H1 (cell line): ENCODE measurements at regions not wholly inside any gene's neighbourhood (a gene's known extent, or its start where the extent isn't known, plus 50 kb on each side); places are given as distances from the start of the nearest gene placed in this dataset.

Experiments used
- CTCF ChIA-PET: fragments of 300-600 bp; sonication (Branson Sonifier 250); formaldehyde crosslinking; loops from one replicate; lab custom pipeline; 2021; ENCODE audit not compliant: partially characterized antibody; lab: Charles Lee
- POLR2A ChIA-PET: fragments of 300-600 bp; sonication (Branson Sonifier 250); formaldehyde crosslinking; loops from one replicate; lab custom pipeline; 2021; ENCODE audit warnings: inconsistent platforms; ENCODE audit not compliant: partially characterized antibody; lab: Charles Lee
- DNase-seq, 2 experiments: peaks; one replicate each; pipeline versions ENCODE4 v3.0.0 to v3.0.0-alpha.2; 2010 to 2022; ENCODE audit warnings: low spot score in 2 of 2, low read depth in 1 of 2, mixed read lengths in 1 of 2
- FAIRE-seq: peaks from 2 replicates; lab custom pipeline; 2011; peaks lifted over from hg19 to GRCh38; lab: Jason Lieb, UNC
- H2AFZ ChIP-seq: 2 replicates; pipeline ENCODE4 v1.8.1; 2012; ENCODE audit warnings: low read length, inconsistent platforms
- H2AK5ac ChIP-seq: 2 replicates; pipeline ENCODE4 v1.6.1; 2013; ENCODE audit warnings: low read depth, low read length
- H2BK120ac ChIP-seq: replicated peaks from 2 replicates; pipeline ENCODE3; 2013; ENCODE audit warnings: low read depth, low read length, inconsistent platforms
- H2BK12ac ChIP-seq: 2 replicates; pipeline ENCODE4 v1.6.1; 2013; ENCODE audit warnings: low read depth, low read length
- H2BK15ac ChIP-seq: 2 replicates; pipeline ENCODE4 v1.6.1; 2013; ENCODE audit warnings: low read length
- H2BK20ac ChIP-seq: 2 replicates; pipeline ENCODE4 v1.6.1; 2013; ENCODE audit warnings: low read length
- H2BK5ac ChIP-seq: 2 replicates; pipeline ENCODE4 v1.6.1; 2013; ENCODE audit warnings: low read depth, low read length
- H3K14ac ChIP-seq: 2 replicates; pipeline ENCODE4 v1.6.1; 2013; ENCODE audit warnings: inconsistent platforms; ENCODE audit not compliant: insufficient read length
- H3K18ac ChIP-seq: 2 replicates; pipeline ENCODE4 v1.6.1; 2013; ENCODE audit warnings: low read length; ENCODE audit errors: extremely low read depth
- H3K23ac ChIP-seq: 2 replicates; pipeline ENCODE4 v1.6.1; 2013; ENCODE audit warnings: inconsistent platforms; ENCODE audit not compliant: insufficient read length
- H3K23me2 ChIP-seq: 2 replicates; pipeline ENCODE4 v1.6.1; 2013; ENCODE audit warnings: low read depth, low read length
- H3K27ac ChIP-seq: 2 replicates; pipeline ENCODE4 v1.6.1; 2011; ENCODE audit warnings: low read depth, low read length, inconsistent platforms
- H3K27me3 ChIP-seq, 4 experiments: replicated peaks in 1 of 4; 1 replicate in 1 of 4; 2 replicates in 3 of 4; pipeline versions ENCODE4 v1.6.1 to v1.8.1; 2011 to 2013; ENCODE audit warnings: low read length in 3 of 4, mild to moderate bottlenecking in 3 of 4, inconsistent platforms in 2 of 4, mixed read lengths in 2 of 4, moderate library complexity in 1 of 4; ENCODE audit not compliant: control insufficient read depth in 3 of 4, insufficient read depth in 3 of 4; ENCODE audit errors: extremely low read depth in 1 of 4
- H3K36me3 ChIP-seq, 4 experiments: 2 replicates each; pipeline versions ENCODE4 v1.6.1 to v1.8.1; 2011 to 2013; ENCODE audit warnings: mild to moderate bottlenecking in 4 of 4, low read length in 3 of 4, moderate library complexity in 2 of 4, control low read depth in 1 of 4, inconsistent platforms in 1 of 4; ENCODE audit not compliant: insufficient read depth in 4 of 4, control insufficient read depth in 2 of 4
- H3K4ac ChIP-seq: replicated peaks from 2 replicates; pipeline ENCODE3; 2013; ENCODE audit warnings: low read length, low read depth, mixed read lengths, inconsistent platforms; ENCODE audit not compliant: insufficient read length
- H3K4me1 ChIP-seq, 4 experiments: replicated peaks in 1 of 4; 1 replicate in 1 of 4; 2 replicates in 3 of 4; pipeline versions ENCODE4 v1.6.1 to v1.8.1; 2011 to 2013; ENCODE audit warnings: low read length in 3 of 4, inconsistent platforms in 2 of 4, mixed read lengths in 1 of 4; ENCODE audit not compliant: insufficient read depth in 4 of 4, control insufficient read depth in 3 of 4
- H3K4me2 ChIP-seq, 2 experiments: 2 replicates each; pipeline versions ENCODE4 v1.6.1 to v1.8.1; 2011 to 2013; ENCODE audit warnings: low read depth in 2 of 2, low read length in 2 of 2, control low read depth in 1 of 2, inconsistent platforms in 1 of 2, mild to moderate bottlenecking in 1 of 2; ENCODE audit not compliant: insufficient read depth in 1 of 2
- H3K4me3 ChIP-seq, 4 experiments: fragments of 200-600, 300-600 bp in 1 of 4; sonication (generic), shearing (Covaris generic), sonication (Bioruptor Twin) in 1 of 4; 2 replicates each; pipeline versions ENCODE4 v1.5.1 to v1.8.1; 2011 to 2016; ENCODE audit warnings: low read length in 4 of 4, low read depth in 3 of 4, control low read depth in 2 of 4, inconsistent platforms in 2 of 4, mild to moderate bottlenecking in 2 of 4, mixed read lengths in 1 of 4, moderate library complexity in 1 of 4; ENCODE audit not compliant: insufficient read depth in 2 of 4; ENCODE audit errors: extremely low read depth in 1 of 4
- H3K56ac ChIP-seq: replicated peaks from 2 replicates; pipeline ENCODE3; 2013; ENCODE audit warnings: low read depth, mild to moderate bottlenecking, mixed read lengths, low read length, inconsistent platforms; ENCODE audit not compliant: insufficient read length
- H3K79me1 ChIP-seq: 2 replicates; pipeline ENCODE4 v1.6.1; 2013; ENCODE audit warnings: low read depth, low read length, control low read depth
- H3K79me2 ChIP-seq, 2 experiments: 2 replicates each; pipeline versions ENCODE4 v1.6.1 to v1.8.1; 2012 to 2013; ENCODE audit warnings: low read length in 2 of 2, mild to moderate bottlenecking in 2 of 2, inconsistent platforms in 1 of 2; ENCODE audit not compliant: insufficient read depth in 2 of 2, control insufficient read depth in 1 of 2
- H3K9ac ChIP-seq, 4 experiments: replicated peaks in 1 of 4; 1 replicate in 1 of 4; 2 replicates in 3 of 4; pipeline versions ENCODE4 v1.6.1 to v1.8.1; 2011 to 2013; ENCODE audit warnings: low read depth in 3 of 4, low read length in 3 of 4, control low read depth in 2 of 4, mild to moderate bottlenecking in 2 of 4, moderate library complexity in 2 of 4, inconsistent platforms in 1 of 4; ENCODE audit errors: extremely low read depth in 1 of 4
- H3K9me3 ChIP-seq, 2 experiments: 2 replicates each; pipeline versions ENCODE4 v1.6.1 to v1.8.1; 2012 to 2013; ENCODE audit warnings: mild to moderate bottlenecking in 2 of 2, moderate library complexity in 2 of 2, control low read depth in 1 of 2, inconsistent platforms in 1 of 2, low read depth in 1 of 2, low read length in 1 of 2, mixed read lengths in 1 of 2; ENCODE audit not compliant: insufficient read depth in 2 of 2
- H4K20me1 ChIP-seq, 2 experiments: replicated peaks in 1 of 2; 2 replicates each; pipeline versions ENCODE3 to v1.8.1; 2011 to 2013; ENCODE audit warnings: inconsistent platforms in 2 of 2, low read length in 2 of 2, mild to moderate bottlenecking in 1 of 2; ENCODE audit not compliant: insufficient read depth in 2 of 2, control insufficient read depth in 1 of 2
- H4K5ac ChIP-seq: 2 replicates; pipeline ENCODE4 v1.6.1; 2013; ENCODE audit warnings: low read length, low read depth, mixed read lengths, inconsistent platforms; ENCODE audit not compliant: insufficient read length
- H4K8ac ChIP-seq: 2 replicates; pipeline ENCODE4 v1.8.0; 2013; ENCODE audit warnings: mild to moderate bottlenecking, moderate library complexity, low read length, inconsistent platforms; ENCODE audit not compliant: insufficient read depth; ENCODE audit errors: extremely low read depth
- H4K91ac ChIP-seq: replicated peaks from 2 replicates; pipeline ENCODE3; 2013; ENCODE audit warnings: low read length, mixed read lengths, inconsistent platforms; ENCODE audit not compliant: insufficient read length
- E2F6 ChIP-seq: IDR thresholded peaks from 2 replicates; pipeline ENCODE4 v1.6.1; 2012; ENCODE audit warnings: inconsistent platforms
- JUN ChIP-seq: IDR thresholded peaks from 2 replicates; pipeline ENCODE4 v1.6.1; 2011; ENCODE audit warnings: low read depth, mild to moderate bottlenecking, improper control_type of control experiment, low read length
- KDM5A ChIP-seq: fragments of 200-600 bp; IDR thresholded peaks from 2 replicates; pipeline ENCODE4 v1.7.1; 2012; ENCODE audit warnings: mild to moderate bottlenecking, low read length, inconsistent platforms, mixed read lengths
- MAFK ChIP-seq: IDR thresholded peaks from 2 replicates; pipeline ENCODE4 v1.6.1; 2012; ENCODE audit warnings: low read depth, mild to moderate bottlenecking, improper control_type of control experiment, low read length
- MAX ChIP-seq: IDR thresholded peaks from 2 replicates; pipeline ENCODE4 v1.6.1; 2012; ENCODE audit warnings: inconsistent platforms
- RAD21 ChIP-seq, 2 experiments: IDR thresholded peaks in 1 of 2; conservative IDR thresholded peaks in 1 of 2; 2 replicates each; pipeline ENCODE4 v1.6.1; 2011; ENCODE audit warnings: low read depth in 2 of 2, low read length in 2 of 2, improper control_type of control experiment in 1 of 2, inconsistent platforms in 1 of 2, mild to moderate bottlenecking in 1 of 2, moderate library complexity in 1 of 2
- RNF2 ChIP-seq: fragments of 200-900, 300-1000 bp; sonication (generic); IDR thresholded peaks from 2 replicates; pipeline ENCODE4 v1.7.1; 2016; ENCODE audit warnings: borderline replicate concordance, low read depth, mild to moderate bottlenecking, antibody characterized with exemption, low read length; ENCODE audit not compliant: poor library complexity, severe bottlenecking; ENCODE audit errors: missing control alignments
- RXRA ChIP-seq: IDR thresholded peaks from 2 replicates; pipeline ENCODE4 v1.6.1; 2011; ENCODE audit warnings: low read depth, mild to moderate bottlenecking, low read length, moderate library complexity; ENCODE audit not compliant: insufficient read depth
- SAP30 ChIP-seq: fragments of 300-600 bp; sonication (generic); IDR thresholded peaks from 2 replicates; pipeline ENCODE4 v1.7.1; 2012; ENCODE audit warnings: low read length, moderate library complexity, mild to moderate bottlenecking, inconsistent platforms; ENCODE audit not compliant: insufficient read depth, insufficient replicate concordance
- SIX5 ChIP-seq: IDR thresholded peaks from 2 replicates; pipeline ENCODE4 v1.6.1; 2011; ENCODE audit warnings: mild to moderate bottlenecking, low read depth, low read length
- TCF12 ChIP-seq: IDR thresholded peaks from 2 replicates; pipeline ENCODE4 v1.6.1; 2011; ENCODE audit warnings: low read depth, mild to moderate bottlenecking, low read length
- WGBS, 2 experiments: shearing (Covaris generic) in 1 of 2; methylation state at CpG; one replicate each; pipeline versions ENCODE4 v1.1.6 to v1.1.7; 2013 to 2015; ENCODE audit warnings: low lambda C conversion rate in 2 of 2, mixed read lengths in 2 of 2, inconsistent platforms in 1 of 2, low coverage in 1 of 2, missing lambda C conversion rate in 1 of 2; ENCODE audit not compliant: insufficient replicate concordance in 2 of 2, insufficient coverage in 1 of 2, insufficient read length in 1 of 2; ENCODE audit errors: extremely low coverage in 1 of 2, missing lambda C conversion rate in 1 of 2; 5-methylcytosine and 5-hydroxymethylcytosine counted together

- H2BK20ac ChIP-seq: no peak overlapping the region
- H3K18ac ChIP-seq: no peak overlapping the region
- no peak overlapping the region for H3K4me2 ChIP-seq
- 91% methylated on average over 3 of the region's 3 CpGs; no CpG with 5 or more reads in 1 of the 2 experiments for WGBS, 2 experiments
- H3K79me2 ChIP-seq: no peaks in the 10 kb centered on the region
- no peak overlapping the region for H4K5ac ChIP-seq
- POLR2A ChIA-PET: no interaction called here
- CTCF ChIA-PET: interaction anchor here (1.2 kb wide), 1 partner anchor 46 kb away, joined by 3 read pairs; no protein-coding TSS in a partner anchor
- no peak overlapping the region for H3K56ac ChIP-seq
- DNase-seq (no peak), FAIRE-seq (no peak)
- no peak overlapping the region for H2BK12ac ChIP-seq
- no peaks in the 10 kb centered on the region for H3K9me3 ChIP-seq
- H3K9ac ChIP-seq: no peak overlapping the region
- H3K14ac ChIP-seq: no peak overlapping the region
- H3K23me2 ChIP-seq: no peaks in the 10 kb centered on the region
- no peak overlapping the region for H3K23ac ChIP-seq
- H2BK15ac ChIP-seq: no peak overlapping the region
- H2BK5ac ChIP-seq: no peak overlapping the region
- no peak overlapping the region for H3K4me3 ChIP-seq
- H3K36me3 ChIP-seq: no peaks in the 10 kb centered on the region
- no peaks in the 10 kb centered on the region for H3K4me1 ChIP-seq
- no peaks in the 10 kb centered on the region for H4K20me1 ChIP-seq
- no peak overlapping the region for H2AFZ ChIP-seq
- no peak overlapping the region for H4K8ac ChIP-seq
- H3K79me1 ChIP-seq: no peaks in the 10 kb centered on the region
- no peak overlapping the region for H4K91ac ChIP-seq
- no peak overlapping the region for H3K27ac ChIP-seq
- no peak overlapping the region for H3K4ac ChIP-seq
- H2BK120ac ChIP-seq: no peak overlapping the region
- H2AK5ac ChIP-seq: no peak overlapping the region
- TF ChIP-seq SIX5 (no peak), TCF12 (no peak), MAX (no peak), MAFK (no peak), KDM5A (no peak), RXRA (no peak), SAP30 (no peak), E2F6 (no peak), RAD21 (IDR thresholded peaks at IDR 0.05 in 1 of 2, conservative IDR thresholded peaks at IDR 0.05 in 1 of 2; ENCODE audit: low read depth in 2 of 2, low read length in 2 of 2) (no peak), JUN (no peak), RNF2 (no peak)
- no peaks in the 10 kb centered on the region for H3K27me3 ChIP-seq
These were observed 449.4 kb upstream of the SLC14A2 start for GRCh38 chr18:45165871-45166270.
